Neural progenitor cell (in vitro differentiated cells): ENCODE measurements at regions not wholly inside any gene's neighbourhood (a gene's known extent, or its start where the extent isn't known, plus 50 kb on each side); places are given as distances from the start of the nearest gene placed in this dataset.
"Not testable (repeated sequence)": the region's sequence is repeated elsewhere in the genome, so short reads cannot be mapped to it uniquely, and the experiment has no call there.

Experiments
- DNase-seq: peaks from one replicate; pipeline ENCODE4 v3.0.0-alpha.2; 2016; ENCODE audit warnings: low spot score
- H2AFZ ChIP-seq: fragments of 200-600 bp; sonication (generic); replicated peaks from 2 replicates; pipeline ENCODE4 v1.6.1; 2016; ENCODE audit warnings: antibody characterized with exemption
- H3F3A ChIP-seq: fragments of 200-600 bp; sonication (generic); 2 replicates; pipeline ENCODE4 v1.6.1; 2016; ENCODE audit warnings: antibody characterized with exemption, low read depth
- H3K27ac ChIP-seq: fragments of 200-600 bp; sonication (generic); 2 replicates; pipeline ENCODE4 v1.5.1; 2016; ENCODE audit warnings: mild to moderate bottlenecking
- H3K27me3 ChIP-seq: fragments of 200-600 bp; sonication (generic); 2 replicates; pipeline ENCODE4 v1.6.1; 2016; ENCODE audit warnings: mild to moderate bottlenecking, moderate library complexity
- H3K36me3 ChIP-seq: fragments of 200-600 bp; sonication (generic); 2 replicates; pipeline ENCODE4 v1.5.1; 2016
- H3K4me1 ChIP-seq: fragments of 200-600 bp; sonication (generic); 2 replicates; pipeline ENCODE4 v1.6.1; 2016; ENCODE audit warnings: mixed run types
- H3K4me2 ChIP-seq: fragments of 200-600 bp; sonication (generic); 2 replicates; pipeline ENCODE4 v1.6.1; 2016
- H3K4me3 ChIP-seq: fragments of 200-600 bp; sonication (generic); 2 replicates; pipeline ENCODE4 v1.5.1; 2016
- H3K79me2 ChIP-seq: fragments of 200-600 bp; sonication (generic); 2 replicates; pipeline ENCODE4 v1.6.1; 2016; ENCODE audit warnings: low read depth
- H3K9ac ChIP-seq: fragments of 200-600 bp; sonication (generic); 2 replicates; pipeline ENCODE4 v1.6.1; 2016
- H3K9me3 ChIP-seq: fragments of 200-600 bp; sonication (generic); 2 replicates; pipeline ENCODE4 v1.5.1; 2016; ENCODE audit warnings: low read depth
- H4K20me1 ChIP-seq: fragments of 200-600 bp; sonication (generic); 2 replicates; pipeline ENCODE4 v1.6.1; 2016; ENCODE audit warnings: low read depth
- H3K27ac Mint-ChIP-seq: 3 replicates; pipeline ENCODE4 v1.8.0; 2021; ENCODE audit warnings: mixed read lengths
- H3K27me3 Mint-ChIP-seq: 2 replicates; pipeline ENCODE4 v1.8.0; 2022; ENCODE audit warnings: low read depth, mild to moderate bottlenecking, inconsistent platforms, moderate library complexity, mixed read lengths; ENCODE audit not compliant: insufficient read depth
- H3K36me3 Mint-ChIP-seq: 3 replicates; pipeline ENCODE4 v1.8.0; 2021; ENCODE audit warnings: mixed read lengths
- H3K4me1 Mint-ChIP-seq: 3 replicates; pipeline ENCODE4 v1.8.0; 2021; ENCODE audit warnings: mixed read lengths
- H3K4me3 Mint-ChIP-seq: 3 replicates; pipeline ENCODE4 v1.8.0; 2021; ENCODE audit warnings: mild to moderate bottlenecking, moderate library complexity, mixed read lengths
- H3K9me3 Mint-ChIP-seq: 3 replicates; pipeline ENCODE4 v1.8.0; 2020; ENCODE audit warnings: mixed read lengths
- CTCF ChIP-seq: fragments of 200-600 bp; sonication (generic); IDR thresholded peaks from 2 replicates; pipeline ENCODE4 v1.5.1; 2017; ENCODE audit warnings: antibody characterized with exemption, mild to moderate bottlenecking
- EZH2 ChIP-seq: fragments of 200-600 bp; sonication (generic); IDR thresholded peaks from 2 replicates; pipeline ENCODE4 v1.6.1; 2017; ENCODE audit warnings: antibody characterized with exemption, mild to moderate bottlenecking, moderate library complexity
- EZH2phosphoT487 ChIP-seq: fragments of 200-600 bp; sonication (generic); IDR thresholded peaks from 2 replicates; pipeline ENCODE4 v1.6.1; 2017; ENCODE audit warnings: antibody characterized with exemption

- Histone ChIP-seq H3K9me3 (peaks cover 23% of the 10 kb centered on the region), H4K20me1 (no peaks in the 10 kb centered on the region), H3K4me1 (no peaks in the 10 kb centered on the region), H3K27me3 (no peaks in the 10 kb centered on the region), H3K36me3 (no peaks in the 10 kb centered on the region), H3K27ac (no peak overlapping the region), H3F3A (no peaks in the 10 kb centered on the region), H3K4me3 (no peak overlapping the region), H2AFZ (no peak overlapping the region), H3K79me2 (no peaks in the 10 kb centered on the region), H3K4me2 (no peak overlapping the region), H3K9ac (no peak overlapping the region)
- Mint-ChIP-seq H3K27ac (no peak overlapping the region), H3K4me1 (no peaks in the 10 kb centered on the region), H3K4me3 (no peak overlapping the region), H3K9me3 (peaks cover 43% of the 10 kb centered on the region), H3K27me3 (peaks cover 2% of the 10 kb centered on the region), H3K36me3 (no peaks in the 10 kb centered on the region)
- no peak for DNase-seq
- TF ChIP-seq CTCF, result no peak
- TF ChIP-seq EZH2phosphoT487, result no peak
- TF ChIP-seq EZH2, result no peak
Measured at GRCh38 chr13:19362946-19363510, 181.4 kb upstream of the TUBA3C start.

DNA sequence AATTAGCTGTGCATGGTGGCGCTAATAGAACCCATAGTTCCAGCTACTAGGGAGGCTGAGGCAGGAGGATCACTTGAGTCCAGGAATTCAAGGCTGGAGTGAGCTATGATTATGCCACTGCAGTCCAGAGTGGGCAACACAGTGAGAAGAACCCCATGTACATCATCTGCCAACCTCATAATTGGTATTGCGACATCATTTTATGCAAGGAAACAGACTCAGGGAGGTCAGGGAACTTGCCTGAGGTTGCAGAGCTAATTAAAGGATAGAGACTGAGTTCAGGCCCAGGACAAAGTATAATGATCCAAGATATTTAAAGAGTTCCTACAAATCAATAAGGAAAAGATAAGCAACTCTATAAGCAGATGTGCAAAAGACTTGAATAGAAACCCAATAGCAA lies 178.1 kb upstream of the TUBA3C start:
- H3K9ac ChIP-seq, H2AFZ ChIP-seq, H3K4me1 Mint-ChIP-seq, H3K36me3 Mint-ChIP-seq, H3K27ac ChIP-seq, H3K79me2 ChIP-seq, DNase-seq, H3K27me3 Mint-ChIP-seq, H3K27ac Mint-ChIP-seq, H3K4me3 Mint-ChIP-seq, H3K36me3 ChIP-seq, H3K4me1 ChIP-seq, H3K4me3 ChIP-seq, H3F3A ChIP-seq, H3K27me3 ChIP-seq, H3K4me2 ChIP-seq, H4K20me1 ChIP-seq: not testable (repeated sequence)
- peaks cover 51% of the 10 kb centered on the region for H3K9me3 Mint-ChIP-seq
- H3K9me3 ChIP-seq, result peaks cover 25% of the 10 kb centered on the region

DNA sequence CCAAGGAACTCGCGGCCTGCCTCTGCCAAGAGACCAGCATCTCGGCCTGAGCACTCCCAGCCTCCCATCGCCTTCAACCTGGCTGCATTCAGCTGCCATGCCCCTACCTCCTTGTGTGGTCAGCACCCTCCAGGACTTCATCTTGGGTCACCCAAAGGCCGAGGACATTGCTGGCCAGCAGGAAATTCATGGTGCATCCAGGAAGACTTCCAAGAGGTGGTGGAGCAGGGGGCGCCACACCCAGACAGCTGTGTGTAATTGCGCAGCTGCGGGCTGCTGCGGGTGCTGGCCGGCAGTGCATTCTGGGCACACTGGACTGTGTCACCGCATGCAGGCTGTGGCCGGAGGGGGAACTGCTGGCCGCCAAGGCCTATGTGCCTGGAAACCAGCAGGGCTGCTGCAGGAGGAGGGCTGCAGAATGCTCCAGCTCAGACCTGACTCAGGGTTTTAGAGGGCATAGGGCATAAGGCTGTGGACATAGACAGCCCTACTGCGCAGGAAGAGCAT lies 164.3 kb upstream of the TUBA3C start:
- H3K27me3 Mint-ChIP-seq, result peaks cover 2% of the 10 kb centered on the region
- H3K27me3 ChIP-seq, result no peaks in the 10 kb centered on the region
- no peak for DNase-seq
- H3K4me3 ChIP-seq, result no peak overlapping the region
- no peak overlapping the region for H3K4me2 ChIP-seq
- no peak overlapping the region for H3K4me3 Mint-ChIP-seq
- H3K9me3 Mint-ChIP-seq, result peaks cover 30% of the 10 kb centered on the region
- no peaks in the 10 kb centered on the region for H3F3A ChIP-seq
- H3K4me1 Mint-ChIP-seq, result no peaks in the 10 kb centered on the region
- no peaks in the 10 kb centered on the region for H4K20me1 ChIP-seq
- H3K79me2 ChIP-seq, result no peaks in the 10 kb centered on the region
- H3K27ac Mint-ChIP-seq, result no peak overlapping the region
- no peaks in the 10 kb centered on the region for H3K36me3 ChIP-seq
- no peaks in the 10 kb centered on the region for H3K4me1 ChIP-seq
- H3K27ac ChIP-seq, result no peak overlapping the region
- H3K36me3 Mint-ChIP-seq, result no peaks in the 10 kb centered on the region
- H3K9me3 ChIP-seq, result peaks cover 7% of the 10 kb centered on the region
- TF ChIP-seq EZH2 (no peak), EZH2phosphoT487 (no peak), CTCF (no peak)
- H2AFZ ChIP-seq, result no peak overlapping the region
- no peak overlapping the region for H3K9ac ChIP-seq

GRCh38 chr13:19345158-19345557 lies 163.5 kb upstream of the TUBA3C start:
- Histone ChIP-seq H3K79me2 (no peaks in the 10 kb centered on the region), H2AFZ (no peak overlapping the region), H3K9me3 (peaks cover 3% of the 10 kb centered on the region), H3F3A (no peaks in the 10 kb centered on the region), H3K9ac (no peak overlapping the region), H3K4me2 (no peak overlapping the region), H3K27ac (no peak overlapping the region), H3K4me1 (no peaks in the 10 kb centered on the region), H4K20me1 (no peaks in the 10 kb centered on the region), H3K4me3 (no peak overlapping the region), H3K27me3 (no peaks in the 10 kb centered on the region), H3K36me3 (no peaks in the 10 kb centered on the region)
- H3K27me3 Mint-ChIP-seq, result peaks cover 2% of the 10 kb centered on the region
- no peak overlapping the region for H3K4me3 Mint-ChIP-seq
- H3K4me1 Mint-ChIP-seq, result no peaks in the 10 kb centered on the region
- peaks cover 35% of the 10 kb centered on the region for H3K9me3 Mint-ChIP-seq
- no peak for DNase-seq
- H3K27ac Mint-ChIP-seq, result no peak overlapping the region
- no peaks in the 10 kb centered on the region for H3K36me3 Mint-ChIP-seq
- TF ChIP-seq EZH2, result no peak
- TF ChIP-seq CTCF, result no peak
- TF ChIP-seq EZH2phosphoT487, result no peak

GRCh38 chr13:19344585-19345120 lies 163.0 kb upstream of the TUBA3C start:
- H3F3A ChIP-seq, H3K27ac Mint-ChIP-seq, H3K36me3 Mint-ChIP-seq, H4K20me1 ChIP-seq, H3K4me1 ChIP-seq, H3K4me3 ChIP-seq, H2AFZ ChIP-seq, DNase-seq, H3K4me3 Mint-ChIP-seq, H3K27me3 Mint-ChIP-seq, H3K4me2 ChIP-seq, H3K4me1 Mint-ChIP-seq, H3K9ac ChIP-seq, H3K9me3 ChIP-seq, H3K27ac ChIP-seq, H3K27me3 ChIP-seq, H3K79me2 ChIP-seq, H3K36me3 ChIP-seq: not testable (repeated sequence)
- peaks cover 34% of the 10 kb centered on the region for H3K9me3 Mint-ChIP-seq
